DND-41 (cell line): ENCODE measurements at regions not wholly inside any gene's neighbourhood (a gene's known extent, or its start where the extent isn't known, plus 50 kb on each side); places are given as distances from the start of the nearest gene placed in this dataset.

ENCODE experiments used
- EZH2 ChIP-seq: IDR thresholded peaks from 3 replicates; pipeline ENCODE4 v1.6.1; 2012; ENCODE audit warnings: borderline replicate concordance, low read depth, mild to moderate bottlenecking, moderate library complexity, low read length, inconsistent platforms; ENCODE audit not compliant: severe bottlenecking
- TF ChIP-seq, protein P1 (sequence below): IDR thresholded peaks from 2 replicates; pipeline ENCODE4 v1.5.1; 2012; ENCODE audit warnings: borderline replicate concordance, low read length, moderate library complexity, mild to moderate bottlenecking; ENCODE audit not compliant: poor library complexity, severe bottlenecking; ENCODE audit errors: extremely low read depth

DNA sequence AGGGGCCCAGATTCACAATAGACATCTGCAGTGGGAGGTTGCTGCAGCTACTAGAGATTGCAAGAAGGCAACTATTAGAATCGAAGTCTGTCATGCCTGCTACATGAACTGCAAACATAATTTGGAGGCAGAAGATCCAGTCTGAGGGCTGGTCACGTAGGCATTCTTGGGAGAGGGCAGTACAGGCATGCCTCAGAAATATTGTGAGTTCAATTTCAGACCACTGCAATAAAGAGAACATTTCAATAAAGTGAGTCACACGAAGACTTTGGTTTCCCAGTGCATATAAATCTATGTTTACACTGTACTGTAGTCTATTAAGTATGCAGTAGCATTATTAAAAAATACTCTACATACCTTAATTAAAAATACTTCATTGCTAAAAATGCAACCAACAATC, 585.8 kb upstream of the FAT1 start:
- TF ChIP-seq, protein P1, sequence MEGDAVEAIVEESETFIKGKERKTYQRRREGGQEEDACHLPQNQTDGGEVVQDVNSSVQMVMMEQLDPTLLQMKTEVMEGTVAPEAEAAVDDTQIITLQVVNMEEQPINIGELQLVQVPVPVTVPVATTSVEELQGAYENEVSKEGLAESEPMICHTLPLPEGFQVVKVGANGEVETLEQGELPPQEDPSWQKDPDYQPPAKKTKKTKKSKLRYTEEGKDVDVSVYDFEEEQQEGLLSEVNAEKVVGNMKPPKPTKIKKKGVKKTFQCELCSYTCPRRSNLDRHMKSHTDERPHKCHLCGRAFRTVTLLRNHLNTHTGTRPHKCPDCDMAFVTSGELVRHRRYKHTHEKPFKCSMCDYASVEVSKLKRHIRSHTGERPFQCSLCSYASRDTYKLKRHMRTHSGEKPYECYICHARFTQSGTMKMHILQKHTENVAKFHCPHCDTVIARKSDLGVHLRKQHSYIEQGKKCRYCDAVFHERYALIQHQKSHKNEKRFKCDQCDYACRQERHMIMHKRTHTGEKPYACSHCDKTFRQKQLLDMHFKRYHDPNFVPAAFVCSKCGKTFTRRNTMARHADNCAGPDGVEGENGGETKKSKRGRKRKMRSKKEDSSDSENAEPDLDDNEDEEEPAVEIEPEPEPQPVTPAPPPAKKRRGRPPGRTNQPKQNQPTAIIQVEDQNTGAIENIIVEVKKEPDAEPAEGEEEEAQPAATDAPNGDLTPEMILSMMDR: no peak
- no peak for TF ChIP-seq EZH2
